ENCODE measurements at regions not wholly inside any gene's neighbourhood (a gene's known extent, or its start where the extent isn't known, plus 50 kb on each side); places are given as distances from the start of the nearest gene placed in this dataset.

DNA sequence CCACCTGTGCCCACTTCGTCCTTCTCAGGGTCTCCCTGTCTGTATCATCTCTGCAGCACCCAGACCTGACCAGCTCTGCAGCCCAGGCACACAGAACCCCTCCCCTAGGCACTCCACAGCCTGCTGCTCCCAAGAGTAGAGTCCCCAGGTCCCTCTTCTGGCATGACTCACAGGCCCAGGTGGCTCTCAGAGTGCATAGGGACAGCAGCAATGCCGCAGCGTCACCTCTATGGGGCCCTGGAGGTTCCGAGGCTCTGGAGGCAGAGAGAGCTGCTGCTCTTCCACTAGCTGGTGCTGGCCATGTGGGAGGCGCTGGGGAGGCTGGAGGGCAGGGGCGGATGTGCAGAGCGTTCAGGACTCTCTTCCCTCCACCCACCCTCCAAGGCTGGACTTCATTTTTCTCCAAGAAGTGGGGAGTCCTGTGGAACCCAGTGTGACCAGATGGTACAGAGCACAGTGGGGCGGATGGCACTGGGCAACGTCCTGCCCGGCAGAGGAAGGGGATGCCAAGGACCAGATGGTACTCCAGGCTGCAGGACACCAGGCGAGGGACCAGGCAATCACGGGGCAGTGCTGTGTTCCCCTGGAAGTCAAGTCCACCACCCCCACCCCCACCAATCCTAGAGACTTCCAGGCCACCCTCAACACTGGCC, 151.7 kb downstream of the RBFOX3 start:
- H2AFZ ChIP-seq (ENCODE audit: control insufficient read depth, low read length), result no peak overlapping the region
- H3K27ac ChIP-seq (ENCODE audit: control insufficient read depth, insufficient read depth, low read length), result no peak overlapping the region
- H3K9me3 ChIP-seq (ENCODE audit: control insufficient read depth, low read depth, low read length), result peaks cover 2% of the 10 kb centered on the region
- H3K79me2 ChIP-seq (ENCODE audit: control insufficient read depth, insufficient read depth, low read length), result no peaks in the 10 kb centered on the region
- no peaks in the 10 kb centered on the region for H3K9me1 ChIP-seq (ENCODE audit: control insufficient read depth, extremely low read depth, insufficient read depth, low read length)
- no peaks in the 10 kb centered on the region for H3K36me3 ChIP-seq (ENCODE audit: control insufficient read depth in 2 of 2, extremely low read depth in 1 of 2, insufficient read depth in 2 of 2, low read length in 2 of 2)
- TF ChIP-seq, protein P1, sequence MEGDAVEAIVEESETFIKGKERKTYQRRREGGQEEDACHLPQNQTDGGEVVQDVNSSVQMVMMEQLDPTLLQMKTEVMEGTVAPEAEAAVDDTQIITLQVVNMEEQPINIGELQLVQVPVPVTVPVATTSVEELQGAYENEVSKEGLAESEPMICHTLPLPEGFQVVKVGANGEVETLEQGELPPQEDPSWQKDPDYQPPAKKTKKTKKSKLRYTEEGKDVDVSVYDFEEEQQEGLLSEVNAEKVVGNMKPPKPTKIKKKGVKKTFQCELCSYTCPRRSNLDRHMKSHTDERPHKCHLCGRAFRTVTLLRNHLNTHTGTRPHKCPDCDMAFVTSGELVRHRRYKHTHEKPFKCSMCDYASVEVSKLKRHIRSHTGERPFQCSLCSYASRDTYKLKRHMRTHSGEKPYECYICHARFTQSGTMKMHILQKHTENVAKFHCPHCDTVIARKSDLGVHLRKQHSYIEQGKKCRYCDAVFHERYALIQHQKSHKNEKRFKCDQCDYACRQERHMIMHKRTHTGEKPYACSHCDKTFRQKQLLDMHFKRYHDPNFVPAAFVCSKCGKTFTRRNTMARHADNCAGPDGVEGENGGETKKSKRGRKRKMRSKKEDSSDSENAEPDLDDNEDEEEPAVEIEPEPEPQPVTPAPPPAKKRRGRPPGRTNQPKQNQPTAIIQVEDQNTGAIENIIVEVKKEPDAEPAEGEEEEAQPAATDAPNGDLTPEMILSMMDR (optimal IDR thresholded peaks at IDR 0.05 in 1 of 3, IDR thresholded peaks at IDR 0.05 in 1 of 3, conservative IDR thresholded peaks at IDR 0.05 in 1 of 3; ENCODE audit: extremely low read depth in 1 of 3, insufficient read depth in 2 of 3, low read length in 3 of 3), result no peak
- no peak for TF ChIP-seq EZH2 (IDR thresholded peaks at IDR 0.05; ENCODE audit: low read length)
- no peak for FAIRE-seq
- no peak overlapping the region for H3K4me3 ChIP-seq (ENCODE audit: control insufficient read depth in 2 of 3, extremely low read depth in 1 of 3, insufficient read depth in 2 of 3, low read depth in 1 of 3, low read length in 3 of 3)
- dilution Hi-C loops (cut with MboI; ENCODE audit: extremely low pct_ligation_motif_present, low sequenced_read_pairs), result no loop called here
- H3K4me2 ChIP-seq (ENCODE audit: control insufficient read depth, extremely low read depth, insufficient read depth, low read depth, low read length), result no peak overlapping the region
- no peaks in the 10 kb centered on the region for H4K20me1 ChIP-seq (ENCODE audit: control insufficient read depth, extremely low read depth, insufficient read depth, low read length)
- H3K9ac ChIP-seq (ENCODE audit: control insufficient read depth, extremely low read depth, insufficient read depth, low read length), result no peak overlapping the region
- no peak for DNase-seq (ENCODE audit: low read depth, low spot score)
- peaks cover 5% of the 10 kb centered on the region for H3K27me3 ChIP-seq (ENCODE audit: control insufficient read depth, extremely low read depth, insufficient read depth, low read length)
- H3K4me1 ChIP-seq (ENCODE audit: control insufficient read depth, extremely low read depth, insufficient read depth, low read length), result no peaks in the 10 kb centered on the region

DNA sequence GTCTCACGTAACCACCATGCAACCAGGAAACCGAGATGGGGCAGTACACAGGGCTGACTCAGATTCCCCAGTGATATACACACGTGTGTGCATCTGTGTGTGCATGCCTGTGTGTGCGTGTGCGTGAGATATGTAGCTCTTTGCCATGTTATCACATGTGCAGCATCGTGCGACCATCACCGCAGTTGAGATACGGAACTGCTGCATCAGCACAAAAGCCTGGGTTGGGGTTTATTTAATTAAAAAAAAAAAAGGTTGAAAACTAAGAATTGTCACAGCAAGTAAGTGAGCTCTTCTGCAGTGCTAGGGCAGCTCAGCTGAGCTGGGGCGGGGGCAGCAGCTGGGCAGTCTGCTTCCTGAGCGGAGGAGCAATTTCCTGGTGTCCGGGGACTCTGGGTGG, 152.5 kb downstream of the RBFOX3 start:
- dilution Hi-C loops (cut with MboI; ENCODE audit: extremely low pct_ligation_motif_present, low sequenced_read_pairs), result no loop called here
- Histone ChIP-seq H3K9me1 (ENCODE audit: control insufficient read depth, extremely low read depth, insufficient read depth, low read length) (no peaks in the 10 kb centered on the region), H3K27me3 (ENCODE audit: control insufficient read depth, extremely low read depth, insufficient read depth, low read length) (peaks cover 5% of the 10 kb centered on the region), H3K4me3 (ENCODE audit: control insufficient read depth in 2 of 3, extremely low read depth in 1 of 3, insufficient read depth in 2 of 3, low read depth in 1 of 3, low read length in 3 of 3) (no peak overlapping the region), H2AFZ (ENCODE audit: control insufficient read depth, low read length) (no peak overlapping the region), H3K9me3 (ENCODE audit: control insufficient read depth, low read depth, low read length) (no peaks in the 10 kb centered on the region), H3K79me2 (ENCODE audit: control insufficient read depth, insufficient read depth, low read length) (no peaks in the 10 kb centered on the region), H3K4me1 (ENCODE audit: control insufficient read depth, extremely low read depth, insufficient read depth, low read length) (no peaks in the 10 kb centered on the region), H4K20me1 (ENCODE audit: control insufficient read depth, extremely low read depth, insufficient read depth, low read length) (no peaks in the 10 kb centered on the region), H3K27ac (ENCODE audit: control insufficient read depth, insufficient read depth, low read length) (no peak overlapping the region), H3K4me2 (ENCODE audit: control insufficient read depth, extremely low read depth, insufficient read depth, low read depth, low read length) (no peak overlapping the region), H3K36me3 (ENCODE audit: control insufficient read depth in 2 of 2, extremely low read depth in 1 of 2, insufficient read depth in 2 of 2, low read length in 2 of 2) (no peaks in the 10 kb centered on the region), H3K9ac (ENCODE audit: control insufficient read depth, extremely low read depth, insufficient read depth, low read length) (no peak overlapping the region)
- DNase-seq (ENCODE audit: low read depth, low spot score) (no peak), FAIRE-seq (no peak)
- no peak for TF ChIP-seq EZH2 (IDR thresholded peaks at IDR 0.05; ENCODE audit: low read length)
- TF ChIP-seq, protein P1 (optimal IDR thresholded peaks at IDR 0.05 in 1 of 3, IDR thresholded peaks at IDR 0.05 in 1 of 3, conservative IDR thresholded peaks at IDR 0.05 in 1 of 3; ENCODE audit: extremely low read depth in 1 of 3, insufficient read depth in 2 of 3, low read length in 3 of 3), result no peak

Data from keratinocyte (primary cell).